ENCODE measurements at regions not wholly inside any gene's neighbourhood (a gene's known extent, or its start where the extent isn't known, plus 50 kb on each side); places are given as distances from the start of the nearest gene placed in this dataset.

DNA sequence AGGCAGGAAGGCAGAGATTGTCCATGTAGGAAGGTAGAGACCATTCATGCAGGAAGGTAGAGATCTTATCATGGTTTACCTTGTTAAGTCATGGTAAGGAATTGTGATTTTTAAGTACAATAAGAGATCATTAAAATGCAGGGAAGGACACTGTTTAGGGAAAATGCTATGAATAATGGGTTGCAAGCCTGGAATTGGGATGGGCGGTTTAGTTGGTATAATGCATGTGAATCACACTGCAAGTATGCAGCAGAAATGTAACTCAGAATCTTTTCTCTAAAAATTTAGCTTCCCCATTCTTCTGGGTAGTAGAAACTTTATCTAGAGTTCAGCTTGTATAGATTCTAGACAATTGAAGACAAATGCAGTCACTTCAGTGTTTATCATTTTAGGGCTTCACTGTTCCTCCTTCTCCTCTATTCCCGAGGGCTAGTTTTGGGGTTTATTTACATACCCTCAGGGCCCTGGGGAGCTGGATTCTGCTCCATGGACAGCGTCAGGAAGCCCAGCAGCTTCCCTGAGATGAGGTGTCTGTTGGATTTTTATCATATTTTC, 212.0 kb downstream of the SREK1 start:
- TF ChIP-seq JUND (IDR thresholded peaks at IDR 0.05), result no peak
- TF ChIP-seq, protein P1, sequence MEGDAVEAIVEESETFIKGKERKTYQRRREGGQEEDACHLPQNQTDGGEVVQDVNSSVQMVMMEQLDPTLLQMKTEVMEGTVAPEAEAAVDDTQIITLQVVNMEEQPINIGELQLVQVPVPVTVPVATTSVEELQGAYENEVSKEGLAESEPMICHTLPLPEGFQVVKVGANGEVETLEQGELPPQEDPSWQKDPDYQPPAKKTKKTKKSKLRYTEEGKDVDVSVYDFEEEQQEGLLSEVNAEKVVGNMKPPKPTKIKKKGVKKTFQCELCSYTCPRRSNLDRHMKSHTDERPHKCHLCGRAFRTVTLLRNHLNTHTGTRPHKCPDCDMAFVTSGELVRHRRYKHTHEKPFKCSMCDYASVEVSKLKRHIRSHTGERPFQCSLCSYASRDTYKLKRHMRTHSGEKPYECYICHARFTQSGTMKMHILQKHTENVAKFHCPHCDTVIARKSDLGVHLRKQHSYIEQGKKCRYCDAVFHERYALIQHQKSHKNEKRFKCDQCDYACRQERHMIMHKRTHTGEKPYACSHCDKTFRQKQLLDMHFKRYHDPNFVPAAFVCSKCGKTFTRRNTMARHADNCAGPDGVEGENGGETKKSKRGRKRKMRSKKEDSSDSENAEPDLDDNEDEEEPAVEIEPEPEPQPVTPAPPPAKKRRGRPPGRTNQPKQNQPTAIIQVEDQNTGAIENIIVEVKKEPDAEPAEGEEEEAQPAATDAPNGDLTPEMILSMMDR (IDR thresholded peaks at IDR 0.05), result no peak
- TF ChIP-seq RCOR1 (IDR thresholded peaks at IDR 0.05; ENCODE audit: low read length), result no peak
- TF ChIP-seq, protein P2, sequence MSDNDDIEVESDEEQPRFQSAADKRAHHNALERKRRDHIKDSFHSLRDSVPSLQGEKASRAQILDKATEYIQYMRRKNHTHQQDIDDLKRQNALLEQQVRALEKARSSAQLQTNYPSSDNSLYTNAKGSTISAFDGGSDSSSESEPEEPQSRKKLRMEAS (IDR thresholded peaks at IDR 0.05; ENCODE audit: low read depth), result no peak
- TF ChIP-seq GATA2 (CRISPR knock-in tag; IDR thresholded peaks at IDR 0.05), result no peak
- no peak for TF ChIP-seq TCF12 (IDR thresholded peaks at IDR 0.05)
- TF ChIP-seq MXI1 (IDR thresholded peaks at IDR 0.05; ENCODE audit: low read depth, low read length), result no peak
- TF ChIP-seq, protein P3, sequence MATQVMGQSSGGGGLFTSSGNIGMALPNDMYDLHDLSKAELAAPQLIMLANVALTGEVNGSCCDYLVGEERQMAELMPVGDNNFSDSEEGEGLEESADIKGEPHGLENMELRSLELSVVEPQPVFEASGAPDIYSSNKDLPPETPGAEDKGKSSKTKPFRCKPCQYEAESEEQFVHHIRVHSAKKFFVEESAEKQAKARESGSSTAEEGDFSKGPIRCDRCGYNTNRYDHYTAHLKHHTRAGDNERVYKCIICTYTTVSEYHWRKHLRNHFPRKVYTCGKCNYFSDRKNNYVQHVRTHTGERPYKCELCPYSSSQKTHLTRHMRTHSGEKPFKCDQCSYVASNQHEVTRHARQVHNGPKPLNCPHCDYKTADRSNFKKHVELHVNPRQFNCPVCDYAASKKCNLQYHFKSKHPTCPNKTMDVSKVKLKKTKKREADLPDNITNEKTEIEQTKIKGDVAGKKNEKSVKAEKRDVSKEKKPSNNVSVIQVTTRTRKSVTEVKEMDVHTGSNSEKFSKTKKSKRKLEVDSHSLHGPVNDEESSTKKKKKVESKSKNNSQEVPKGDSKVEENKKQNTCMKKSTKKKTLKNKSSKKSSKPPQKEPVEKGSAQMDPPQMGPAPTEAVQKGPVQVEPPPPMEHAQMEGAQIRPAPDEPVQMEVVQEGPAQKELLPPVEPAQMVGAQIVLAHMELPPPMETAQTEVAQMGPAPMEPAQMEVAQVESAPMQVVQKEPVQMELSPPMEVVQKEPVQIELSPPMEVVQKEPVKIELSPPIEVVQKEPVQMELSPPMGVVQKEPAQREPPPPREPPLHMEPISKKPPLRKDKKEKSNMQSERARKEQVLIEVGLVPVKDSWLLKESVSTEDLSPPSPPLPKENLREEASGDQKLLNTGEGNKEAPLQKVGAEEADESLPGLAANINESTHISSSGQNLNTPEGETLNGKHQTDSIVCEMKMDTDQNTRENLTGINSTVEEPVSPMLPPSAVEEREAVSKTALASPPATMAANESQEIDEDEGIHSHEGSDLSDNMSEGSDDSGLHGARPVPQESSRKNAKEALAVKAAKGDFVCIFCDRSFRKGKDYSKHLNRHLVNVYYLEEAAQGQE (IDR thresholded peaks at IDR 0.05; ENCODE audit: low read depth, low read length), result no peak
- no peak for TF ChIP-seq RFX5 (IDR thresholded peaks at IDR 0.05; ENCODE audit: low read length)
- no peak for TF ChIP-seq EZH2phosphoT487 (IDR thresholded peaks at IDR 0.05; ENCODE audit: borderline replicate concordance, low read depth)
- TF ChIP-seq FOXJ3 (CRISPR knock-in tag; IDR thresholded peaks at IDR 0.05), result no peak
